Heart left ventricle (tissue), 13 donors: ENCODE measurements at regions not wholly inside any gene's neighbourhood (a gene's known extent, or its start where the extent isn't known, plus 50 kb on each side); places are given as distances from the start of the nearest gene placed in this dataset.

ENCODE experiments used
- CTCF ChIP-seq, 12 donors: fragments of 200-600 bp; sonication (generic) in 4 of 12; IDR thresholded peaks; one replicate each; pipeline versions ENCODE4 v1.5.0 to v1.8.0; 2018 to 2022; ENCODE audit warnings: antibody characterized with exemption in 12 of 12, mild to moderate bottlenecking in 5 of 12
- POLR2A ChIP-seq, 2 donors: fragments of 450-650 bp; IDR thresholded peaks; one replicate each; pipeline ENCODE4 v1.6.1; 2017; ENCODE audit warnings: antibody characterized with exemption in 2 of 2, mild to moderate bottlenecking in 2 of 2, moderate library complexity in 2 of 2
- donor health status: ischemic (EF 13 %, LVEDD 7.1; RV severe dilation, severe dysfunction).
- donor health status: DM: no; HTN: yes; CAD: no.
- donor health status: DM: no; HTN: no; CAD: no.
- donor health status: ischemic (EF 25% LVEDD 6.9; RV normal size, moderate dysfunction).
- donor health status: ischemic (EF 25% LVEDD 5.7; RV mildly dilated, moderate dysfunction).
- donor health status: ischemic (EF 35%, LVEDD 5.7; RV mildly dilated, moderate dysfunction).
- donor health status: nonischemic (EF 11% LVEDD 7.7; RV severe dilation, severe dysfunction).
- donor health status: DM: yes; HTN: yes; CAD: no.
- donor health status: PGD.
- donor health status: ischemic (EF 29% LVEDD 5.4; RV normal size, mild dysfunction).
- donor health status: nonischemic (EF 23%, LVEDD 6.1; RV moderate dilation, normal function).

- TF ChIP-seq POLR2A (IDR thresholded peaks at IDR 0.05) (no peak), CTCF (IDR thresholded peaks at IDR 0.05) (no peak)
Measured at GRCh38 chr15:35911052-35911777, 365.2 kb upstream of the DPH6 start.
